T1000 (cell line): ENCODE measurements at regions not wholly inside any gene's neighbourhood (a gene's known extent, or its start where the extent isn't known, plus 50 kb on each side); places are given as distances from the start of the nearest gene placed in this dataset.

ENCODE experiments used
- DNase-seq: peaks from one replicate; lab custom pipeline; 2025; ENCODE audit warnings: mixed read lengths; lab: John Stamatoyannopoulos, UW

DNA sequence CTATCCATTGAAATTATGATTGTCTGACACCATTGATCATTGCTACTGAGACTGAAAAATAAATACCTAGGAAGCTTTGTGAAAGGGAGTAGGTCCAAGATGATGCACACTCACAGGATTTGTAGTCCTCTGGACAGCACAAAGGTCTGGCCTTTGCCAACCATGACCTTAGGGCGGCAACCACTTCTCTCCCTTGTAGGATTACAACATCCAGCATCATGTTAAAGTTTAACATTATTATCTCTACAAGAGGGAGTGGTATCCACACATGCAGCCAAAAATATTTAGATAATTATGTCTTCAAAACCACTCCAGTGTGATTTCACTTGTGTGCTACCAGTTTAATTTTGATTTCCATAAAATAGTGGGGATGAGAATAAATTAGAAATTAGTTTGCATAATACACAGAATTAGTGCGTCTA, 51.1 kb upstream of the NHSL1 start:
- DNase-seq = no peak

GRCh38 chr6:138554146-138554545, 54.9 kb upstream of the NHSL1 start:
- DNase-seq = no peak

DNA sequence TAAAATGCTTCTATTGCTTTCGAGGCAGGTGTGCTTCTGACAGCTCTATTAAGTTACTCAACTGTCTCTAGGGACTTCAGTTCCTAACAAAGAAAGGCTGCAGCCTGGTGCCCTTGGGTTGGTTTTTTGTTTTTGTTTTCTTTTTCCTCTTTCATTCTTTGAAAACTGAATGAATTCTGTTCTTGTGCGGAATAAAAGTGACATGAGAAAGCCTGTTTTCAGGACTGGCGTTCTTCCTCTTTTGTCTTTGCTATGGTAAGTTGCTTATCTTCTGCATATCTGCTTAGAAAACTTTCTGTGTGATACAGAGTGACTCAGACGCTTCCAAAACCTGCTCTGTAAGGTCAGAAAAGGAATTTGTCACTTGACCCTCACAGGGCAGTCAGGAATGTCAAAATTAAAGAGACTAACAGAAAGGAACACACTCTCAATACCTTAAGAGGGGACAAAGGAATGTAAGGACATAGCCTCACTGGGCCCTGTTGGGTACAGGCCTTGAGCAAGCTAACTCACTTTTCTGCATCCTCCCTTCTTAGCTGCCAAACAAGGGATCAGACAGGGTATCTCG, 56.2 kb upstream of the NHSL1 start:
- DNase-seq = no peak

GRCh38 chr6:138557147-138557546, 57.9 kb upstream of the NHSL1 start:
- DNase-seq = no peak

DNA sequence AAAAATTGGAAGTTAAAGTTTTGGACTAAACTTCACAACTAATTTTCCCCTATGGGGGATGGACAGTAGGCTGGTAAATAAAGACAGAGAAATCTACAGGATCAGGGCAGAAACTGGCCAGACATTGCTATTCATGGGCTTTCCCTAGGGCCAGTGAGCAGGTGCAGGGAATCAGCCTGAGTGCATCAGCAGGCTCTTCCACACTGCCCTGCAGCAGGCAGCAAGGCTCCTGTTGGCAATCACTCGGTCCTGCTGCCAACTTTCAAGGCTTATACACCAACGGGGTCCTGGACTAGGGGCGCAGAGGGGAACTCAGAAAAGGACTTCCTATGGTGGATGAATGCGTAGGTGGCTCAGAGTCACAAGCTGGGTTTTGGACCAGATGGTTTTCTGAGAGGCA, 59.8 kb upstream of the NHSL1 start:
- no peak for DNase-seq

GRCh38 chr6:138560130-138560860, 61.0 kb upstream of the NHSL1 start:
- DNase-seq = no peak

GRCh38 chr6:138562691-138563090, 63.4 kb upstream of the NHSL1 start:
- no peak for DNase-seq

- no peak for DNase-seq
These were observed 63.9 kb upstream of the NHSL1 start for GRCh38 chr6:138563231-138563630.

DNA sequence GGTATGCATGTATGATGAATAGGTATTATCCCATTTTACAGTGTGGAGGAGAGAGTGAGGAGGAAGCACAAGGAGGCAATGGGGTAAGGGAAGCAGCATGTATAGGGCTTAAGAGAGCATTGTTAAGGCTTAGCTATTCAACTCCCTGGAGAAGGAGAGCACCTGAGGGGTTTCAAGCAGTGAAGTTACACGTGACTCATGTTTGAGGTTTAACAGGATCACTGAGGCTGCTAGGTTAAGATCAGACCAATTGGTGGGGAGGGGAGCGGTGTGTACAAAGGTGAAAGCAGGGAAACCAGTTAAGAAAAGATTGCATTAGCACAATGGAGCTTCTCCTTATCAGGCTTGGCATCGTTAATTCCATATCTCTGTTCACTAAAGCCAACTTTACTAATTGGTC, 64.4 kb upstream of the NHSL1 start:
- DNase-seq = no peak

DNA sequence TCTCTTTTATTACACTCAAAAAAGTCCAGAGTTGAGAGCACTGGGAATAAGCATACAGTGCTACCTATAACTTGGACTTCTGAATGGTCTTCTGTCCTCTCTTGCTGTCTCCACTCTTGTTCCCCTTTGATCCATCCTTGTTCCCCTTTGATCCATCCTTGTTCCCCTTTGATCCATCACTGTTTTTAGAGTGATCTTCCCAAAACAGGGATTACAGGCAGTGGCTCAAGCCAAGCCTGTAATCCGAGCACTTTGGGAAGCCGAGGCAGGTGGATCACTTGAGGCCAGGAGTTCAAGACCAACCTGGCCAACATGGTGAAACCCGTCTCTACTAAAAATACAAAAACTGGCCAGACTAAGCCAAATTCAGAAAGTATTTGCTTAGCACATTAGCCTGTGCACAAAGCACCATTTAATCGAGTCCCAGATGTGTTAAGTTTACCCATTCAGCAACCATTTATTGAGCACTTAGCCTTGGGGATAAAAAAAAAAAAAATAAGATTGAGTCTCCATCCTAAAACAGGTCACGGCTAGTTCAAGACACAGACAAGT, 65.0 kb upstream of the NHSL1 start:
- DNase-seq = no peak

GRCh38 chr6:138567052-138567451, 67.8 kb upstream of the NHSL1 start:
- no peak for DNase-seq

- DNase-seq = no peak
These were observed 69.7 kb upstream of the NHSL1 start for GRCh38 chr6:138568997-138569396.

DNA sequence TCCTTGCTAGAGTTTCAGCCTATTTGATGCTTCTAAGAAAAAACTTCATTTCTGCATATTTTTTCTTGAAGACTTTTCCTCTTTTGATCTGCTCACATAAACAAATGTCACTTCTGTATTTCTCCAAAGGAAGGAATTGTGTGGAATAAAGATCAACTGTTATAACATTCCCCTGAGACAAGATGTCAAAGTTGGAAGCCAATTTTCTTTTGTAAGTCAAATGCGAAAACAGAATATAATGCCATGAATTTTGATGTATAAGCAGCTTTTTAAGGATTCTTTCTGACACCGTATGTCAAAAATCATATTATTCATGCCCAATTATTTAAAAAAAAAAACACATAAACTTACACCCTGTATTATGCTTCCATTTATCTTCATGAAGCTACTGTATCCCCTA, 70.3 kb upstream of the NHSL1 start:
- no peak for DNase-seq

- DNase-seq = no peak
These were observed 70.9 kb upstream of the NHSL1 start for GRCh38 chr6:138569970-138570724.

GRCh38 chr6:138570725-138571029, 71.4 kb upstream of the NHSL1 start:
- DNase-seq = no peak

- no peak for DNase-seq
These were observed 71.9 kb upstream of the NHSL1 start for GRCh38 chr6:138571181-138571580.

DNA sequence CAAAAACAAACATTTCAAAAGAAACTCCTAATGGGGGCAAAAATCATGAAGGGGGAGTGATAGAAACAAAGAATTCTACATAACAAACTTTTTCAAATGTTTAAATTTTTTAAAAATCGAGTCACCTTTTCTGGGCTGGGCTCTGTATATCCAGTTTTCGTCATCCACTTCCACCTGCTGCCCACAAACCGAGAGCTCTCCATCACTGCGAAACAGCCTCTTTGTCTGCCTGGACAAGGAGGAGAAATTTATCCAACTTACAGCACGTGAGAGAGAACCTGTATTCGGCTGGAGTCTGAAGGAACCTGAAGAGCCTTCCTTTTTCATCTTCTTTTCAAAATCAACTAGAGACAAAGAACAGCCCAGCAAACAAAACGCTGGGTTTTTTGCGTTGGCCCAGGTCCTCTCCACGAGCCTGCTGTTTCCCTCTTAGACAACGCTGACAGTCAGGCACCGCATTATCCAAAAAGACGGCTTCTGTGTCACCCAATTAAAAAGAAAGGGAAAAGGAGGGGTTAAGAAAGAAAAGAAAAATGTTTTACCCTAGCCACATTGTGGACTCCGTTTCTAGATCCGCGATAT, 72.4 kb upstream of the NHSL1 start:
- DNase-seq = no peak

DNA sequence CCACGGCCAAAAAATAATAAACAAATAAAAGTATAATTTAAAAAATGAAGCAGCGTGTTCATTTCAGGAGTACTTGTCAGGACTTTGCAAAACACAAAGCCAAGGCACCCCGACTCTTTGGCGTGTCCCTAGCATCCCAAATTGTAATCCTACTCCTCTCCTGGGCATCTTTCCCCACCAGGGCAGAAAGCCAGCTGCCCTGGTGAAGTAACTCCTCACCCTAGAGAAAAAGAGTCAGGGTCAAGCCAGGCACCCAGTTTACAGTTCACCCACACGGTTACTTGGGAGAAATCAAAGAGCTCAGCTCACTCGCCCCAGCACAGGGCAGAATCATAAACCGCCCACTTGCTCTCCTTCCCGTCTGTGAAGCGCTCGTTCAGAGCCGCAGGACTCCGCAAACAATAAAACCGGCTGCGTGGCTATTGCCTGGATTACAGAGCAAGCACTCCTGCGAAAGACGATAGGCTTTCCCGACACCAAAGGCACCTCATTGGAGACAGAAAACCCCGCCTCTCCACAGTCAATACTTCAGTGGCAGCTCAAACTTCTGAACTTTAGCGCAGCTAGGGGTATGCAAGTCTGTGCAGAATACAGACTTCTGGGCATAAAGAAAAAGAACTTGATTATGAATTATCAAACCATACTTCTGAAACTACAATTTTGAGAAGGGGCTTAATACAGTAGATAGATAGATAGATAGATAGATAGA, 73.0 kb upstream of the NHSL1 start:
- no peak for DNase-seq

DNA sequence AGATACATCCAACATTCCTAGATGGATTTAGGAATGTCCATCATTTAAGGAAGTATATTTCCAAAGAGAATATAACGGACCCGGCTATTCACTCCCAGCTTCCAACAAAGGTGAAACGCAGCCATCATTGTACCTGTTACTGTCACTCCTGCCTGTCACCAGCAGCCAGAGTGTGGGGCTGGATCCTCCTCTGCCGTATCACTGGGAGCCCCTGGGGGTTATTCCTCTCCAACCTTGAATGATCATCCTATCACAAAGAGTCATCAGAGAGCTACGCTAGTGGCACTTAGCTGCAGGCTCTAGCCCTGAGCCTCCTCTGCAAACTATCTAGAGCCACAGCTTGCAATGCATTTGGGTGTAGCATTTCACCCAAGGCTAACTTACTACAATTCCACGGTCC, 73.6 kb upstream of the NHSL1 start:
- no peak for DNase-seq

DNA sequence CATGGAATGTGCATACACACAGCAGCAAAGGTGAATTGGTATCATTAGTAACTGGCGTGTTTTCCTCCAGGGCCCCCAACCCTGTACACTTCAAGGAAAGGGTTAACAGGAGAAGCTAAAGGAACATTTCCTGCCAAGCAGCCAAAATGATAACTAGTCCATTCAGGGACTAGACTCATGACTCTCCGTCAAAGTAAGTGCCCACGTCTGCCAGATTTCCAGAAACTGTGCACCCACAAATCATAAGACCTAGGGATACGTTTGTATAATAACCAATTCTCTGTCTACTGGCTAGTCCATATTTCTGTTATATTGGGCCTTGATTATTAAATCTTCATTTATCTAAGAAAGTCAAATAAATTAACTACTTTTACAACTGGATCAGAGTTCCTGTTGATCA, 76.0 kb upstream of the NHSL1 start:
- no peak for DNase-seq

DNA sequence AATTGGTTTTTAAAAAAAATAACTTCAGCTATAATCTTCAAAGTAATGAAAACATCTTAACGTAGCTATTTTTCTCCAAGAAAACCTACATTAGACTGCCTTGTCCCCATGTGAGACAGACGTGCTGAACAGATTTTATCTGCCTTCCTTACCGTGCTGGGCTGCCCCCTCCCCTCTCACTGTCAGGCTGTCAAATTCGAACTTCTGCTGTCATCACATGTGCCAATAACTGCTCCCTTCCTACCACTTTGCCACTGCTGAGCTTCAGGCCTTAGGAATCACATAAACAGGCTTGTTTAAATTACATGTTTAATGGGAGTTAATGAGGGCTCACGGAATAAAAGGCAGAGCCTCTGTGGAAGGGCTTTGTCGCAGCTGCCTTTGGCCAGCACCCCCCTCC, 77.0 kb upstream of the NHSL1 start:
- no peak for DNase-seq
